HG03469 (cell line): ENCODE measurements at regions not wholly inside any gene's neighbourhood (a gene's known extent, or its start where the extent isn't known, plus 50 kb on each side); places are given as distances from the start of the nearest gene placed in this dataset.
"Not testable (repeated sequence)": the region's sequence is repeated elsewhere in the genome, so short reads cannot be mapped to it uniquely, and the experiment has no call there.

Experiments
- ATAC-seq: cut with Tn5 transposase; IDR thresholded peaks from one replicate; pipeline ENCODE4 v1.9.1; 2021; ENCODE audit warnings: mild to moderate bottlenecking, moderate library complexity, moderate number of reproducible peaks; ENCODE audit not compliant: unreplicated experiment

GRCh38 chr18:22499421-22499820 lies 81.7 kb upstream of the CTAGE1 start:
- no peak for ATAC-seq

GRCh38 chr18:22503803-22504202 lies 86.1 kb upstream of the CTAGE1 start:
- ATAC-seq, result no peak

- ATAC-seq, result no peak
Measured at GRCh38 chr18:22504251-22505030, 86.7 kb upstream of the CTAGE1 start.

- no peak for ATAC-seq
Measured at GRCh38 chr18:22505141-22505591, 87.5 kb upstream of the CTAGE1 start.

- ATAC-seq, result no peak
Measured at GRCh38 chr18:22507055-22507454, 89.3 kb upstream of the CTAGE1 start.

- ATAC-seq, result no peak
Measured at GRCh38 chr18:22509423-22509822, 91.7 kb upstream of the CTAGE1 start.

GRCh38 chr18:22510697-22511096 lies 93.0 kb upstream of the CTAGE1 start:
- no peak for ATAC-seq

GRCh38 chr18:22513721-22514481 lies 96.2 kb upstream of the CTAGE1 start:
- no peak for ATAC-seq

- ATAC-seq, result no peak
Measured at GRCh38 chr18:22514655-22515054, 96.9 kb upstream of the CTAGE1 start.

GRCh38 chr18:22515250-22515649 lies 97.5 kb upstream of the CTAGE1 start:
- ATAC-seq, result no peak

- no peak for ATAC-seq
Measured at GRCh38 chr18:22517356-22517755, 99.6 kb upstream of the CTAGE1 start.

GRCh38 chr18:22521026-22521707 lies 103.5 kb upstream of the CTAGE1 start:
- ATAC-seq, result no peak

- ATAC-seq, result no peak
Measured at GRCh38 chr18:22523481-22523880, 105.8 kb upstream of the CTAGE1 start.

GRCh38 chr18:22524783-22525182 lies 107.1 kb upstream of the CTAGE1 start:
- ATAC-seq, result no peak

- no peak for ATAC-seq
Measured at GRCh38 chr18:22525313-22525712, 107.6 kb upstream of the CTAGE1 start.

GRCh38 chr18:22525883-22526282 lies 108.2 kb upstream of the CTAGE1 start:
- ATAC-seq, result no peak

GRCh38 chr18:22528291-22528690 lies 110.6 kb upstream of the CTAGE1 start:
- ATAC-seq, result no peak

GRCh38 chr18:22534706-22535105 lies 117.0 kb upstream of the CTAGE1 start:
- ATAC-seq, result not testable (repeated sequence)

- ATAC-seq, result no peak
Measured at GRCh38 chr18:22536558-22536957, 118.8 kb upstream of the CTAGE1 start.

- ATAC-seq, result no peak
Measured at GRCh38 chr18:22538426-22538825, 120.7 kb upstream of the CTAGE1 start.

GRCh38 chr18:22539051-22539765 lies 121.5 kb upstream of the CTAGE1 start:
- ATAC-seq, result no peak
